ENCODE measurements at regions not wholly inside any gene's neighbourhood (a gene's known extent, or its start where the extent isn't known, plus 50 kb on each side); places are given as distances from the start of the nearest gene placed in this dataset.
"Not testable (repeated sequence)": the region's sequence is repeated elsewhere in the genome, so short reads cannot be mapped to it uniquely, and the experiment has no call there.

DNA sequence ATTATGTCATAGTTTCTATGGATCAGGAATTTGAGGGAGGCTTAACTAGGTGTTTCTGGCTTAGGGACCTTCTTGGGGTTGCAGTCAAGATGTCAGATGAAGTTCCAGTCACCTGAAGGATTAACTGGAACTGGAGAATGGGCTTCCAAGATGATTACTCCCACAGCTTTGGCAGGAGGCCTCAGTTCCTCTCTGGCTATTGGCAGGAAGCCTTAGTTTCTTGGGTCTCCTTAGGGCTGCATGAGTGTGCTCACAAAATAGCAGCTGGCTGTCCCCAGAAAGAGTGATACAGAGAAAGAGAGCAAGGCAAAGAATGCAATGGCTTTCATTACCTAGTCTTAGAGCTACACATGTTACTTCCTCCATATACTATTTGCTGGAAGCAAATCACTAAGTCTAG is 138.1 kb upstream of the TLE4 start:
- DNase-seq = no peak

DNA sequence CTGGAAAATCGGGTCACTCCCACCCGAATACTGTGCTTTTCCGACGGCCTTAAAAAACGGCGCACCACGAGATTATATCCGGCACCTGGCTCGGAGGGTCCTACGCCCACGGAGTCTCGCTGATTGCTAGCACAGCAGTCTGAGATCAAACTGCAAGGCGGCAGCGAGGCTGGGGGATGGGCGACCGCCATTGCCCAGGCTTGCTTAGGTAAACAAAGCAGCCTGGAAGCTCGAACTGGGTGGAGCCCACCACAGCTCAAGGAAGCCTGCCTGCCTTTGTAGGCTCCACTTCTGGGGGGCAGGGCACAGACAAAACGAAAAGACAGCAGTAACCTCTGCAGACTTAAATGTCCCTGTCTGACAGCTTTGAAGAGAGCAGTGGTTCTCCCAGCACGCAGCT is 132.5 kb upstream of the TLE4 start:
- DNase-seq = not testable (repeated sequence)

GRCh38 chr9:79446523-79447307 is 125.0 kb upstream of the TLE4 start:
- DNase-seq = no peak

DNA sequence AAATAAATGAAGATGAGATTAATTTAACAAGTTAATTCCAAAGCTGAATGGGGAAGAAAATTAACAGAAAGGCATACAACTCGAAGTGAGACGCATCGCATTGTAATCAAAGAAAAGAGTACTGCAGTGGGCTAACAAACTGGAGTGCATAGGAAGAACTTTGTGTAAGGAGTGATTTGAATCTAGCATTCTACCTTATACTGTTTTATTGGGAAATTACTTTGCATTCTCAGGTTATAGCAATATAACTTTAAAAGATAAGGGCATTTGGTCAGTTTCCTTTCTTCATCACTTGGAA is 124.5 kb upstream of the TLE4 start:
- DNase-seq = no peak

DNA sequence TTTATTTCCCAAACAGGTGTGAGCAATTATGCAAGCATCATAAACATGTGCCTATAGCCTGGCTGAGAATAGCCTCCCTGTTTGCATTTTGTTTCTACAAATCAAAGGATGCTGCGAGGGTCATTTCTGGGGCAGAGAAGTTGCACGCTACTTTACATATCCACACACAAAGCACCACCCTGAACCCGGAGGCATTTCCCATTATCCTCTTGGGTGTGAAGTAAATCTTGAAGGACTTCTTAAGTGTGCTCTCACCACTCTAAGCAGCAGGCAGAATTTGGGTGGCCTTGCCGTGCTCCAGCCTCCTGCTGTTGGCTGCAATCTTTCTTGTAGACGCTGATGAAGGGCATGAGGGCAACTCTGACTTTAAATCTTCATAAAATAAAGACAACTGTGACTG is 124.0 kb upstream of the TLE4 start:
- no peak for DNase-seq

- no peak for DNase-seq
These were observed 119.5 kb upstream of the TLE4 start for GRCh38 chr9:79452265-79452664.

- no peak for DNase-seq
These were observed 110.1 kb upstream of the TLE4 start for GRCh38 chr9:79461712-79462111.

DNA sequence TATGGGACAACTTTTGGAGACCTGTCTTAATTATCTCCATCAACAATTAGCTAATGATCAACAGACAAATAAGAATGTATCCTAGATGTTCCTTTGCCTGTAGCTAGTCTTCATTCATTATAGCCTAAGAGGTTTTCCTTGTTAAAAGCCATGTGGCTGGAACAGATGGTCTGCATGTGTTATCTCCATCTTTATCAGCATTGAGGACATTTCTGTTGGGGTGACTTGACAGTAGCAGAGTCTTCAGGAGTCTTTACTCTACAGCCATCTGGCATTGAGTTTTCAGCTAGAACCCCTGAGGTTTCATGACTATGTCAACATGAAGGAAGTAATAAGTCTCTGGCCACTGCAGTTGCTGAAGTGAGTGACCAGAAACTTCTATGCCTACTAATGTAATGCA is 106.6 kb upstream of the TLE4 start:
- DNase-seq = no peak

- DNase-seq = no peak
These were observed 102.6 kb upstream of the TLE4 start for GRCh38 chr9:79469164-79469563.

GRCh38 chr9:79470954-79471353 is 100.8 kb upstream of the TLE4 start:
- DNase-seq = no peak

- DNase-seq = no peak
These were observed 99.9 kb upstream of the TLE4 start for GRCh38 chr9:79471580-79472543.

GRCh38 chr9:79473704-79474103 is 98.1 kb upstream of the TLE4 start:
- no peak for DNase-seq

- no peak for DNase-seq
These were observed 94.4 kb upstream of the TLE4 start for GRCh38 chr9:79477241-79477840.

- peak; percentile 20 for DNase-seq
These were observed 93.6 kb upstream of the TLE4 start for GRCh38 chr9:79477955-79478771.

GRCh38 chr9:79480639-79481038 is 91.1 kb upstream of the TLE4 start:
- DNase-seq = no peak

- DNase-seq = no peak
These were observed 89.8 kb upstream of the TLE4 start for GRCh38 chr9:79481846-79482477.

GRCh38 chr9:79485258-79485657 is 86.5 kb upstream of the TLE4 start:
- DNase-seq = no peak

DNA sequence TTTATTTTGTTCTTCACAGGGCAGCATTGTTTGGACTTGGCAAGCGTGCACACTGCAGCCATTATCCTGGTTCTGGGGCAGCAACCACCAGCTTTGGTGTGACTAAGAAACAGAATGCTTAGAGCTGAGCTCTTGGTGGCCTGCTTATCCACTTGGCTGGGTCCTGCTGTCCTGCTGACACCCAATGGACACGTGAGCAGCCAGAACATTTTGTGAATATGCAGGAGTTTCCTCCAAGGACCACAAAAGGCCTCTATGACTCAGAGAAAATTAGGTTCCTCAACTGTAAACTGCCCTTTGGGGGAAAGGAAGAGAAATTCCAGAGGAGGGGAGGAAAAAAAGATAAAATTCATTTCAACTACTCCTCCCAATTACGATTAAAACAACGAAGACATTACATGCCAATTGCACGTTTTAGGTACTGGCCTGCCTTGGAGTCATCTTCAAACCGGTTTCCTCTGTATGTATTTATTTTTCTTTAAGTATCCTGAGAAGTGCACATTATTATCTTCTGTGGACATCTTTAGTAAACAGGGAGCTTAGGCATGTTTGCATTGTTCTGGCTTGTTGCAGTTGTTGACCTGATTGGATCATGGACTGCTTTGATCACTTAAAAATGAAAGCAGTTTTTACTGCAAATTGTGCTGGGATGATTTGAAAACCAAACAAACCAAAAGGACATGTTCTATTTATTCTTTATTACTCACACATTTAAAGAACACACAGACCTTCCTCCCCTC is 82.3 kb upstream of the TLE4 start:
- DNase-seq = peak; percentile 60

DNA sequence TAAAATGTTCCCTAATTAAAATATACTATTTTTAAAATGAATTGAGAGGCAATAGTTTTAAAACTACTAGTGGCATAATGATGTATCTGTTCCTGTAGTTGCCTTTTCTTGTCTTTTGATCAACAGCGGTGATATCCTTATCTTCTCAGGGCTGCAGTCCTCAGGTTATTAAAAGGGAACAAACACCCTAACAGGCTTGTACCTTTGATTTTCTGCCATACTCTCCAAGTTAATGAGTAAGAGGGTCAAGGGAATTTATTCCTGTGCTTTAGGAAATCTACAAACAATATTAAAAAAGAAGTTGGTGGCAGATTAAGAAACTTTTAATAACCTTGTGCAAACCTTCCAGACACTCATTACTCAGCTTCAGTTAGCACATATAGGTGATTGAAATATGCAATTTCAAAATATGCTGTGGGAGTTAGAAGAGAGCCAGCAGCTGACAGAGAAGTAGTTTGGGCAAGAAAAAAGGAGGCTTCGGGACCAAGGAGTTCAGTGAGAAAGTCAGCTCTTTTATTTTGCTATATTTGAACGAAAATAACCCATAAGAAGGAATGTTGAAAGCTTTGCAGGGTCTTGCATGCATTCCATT is 81.0 kb upstream of the TLE4 start:
- no peak for DNase-seq

DNA sequence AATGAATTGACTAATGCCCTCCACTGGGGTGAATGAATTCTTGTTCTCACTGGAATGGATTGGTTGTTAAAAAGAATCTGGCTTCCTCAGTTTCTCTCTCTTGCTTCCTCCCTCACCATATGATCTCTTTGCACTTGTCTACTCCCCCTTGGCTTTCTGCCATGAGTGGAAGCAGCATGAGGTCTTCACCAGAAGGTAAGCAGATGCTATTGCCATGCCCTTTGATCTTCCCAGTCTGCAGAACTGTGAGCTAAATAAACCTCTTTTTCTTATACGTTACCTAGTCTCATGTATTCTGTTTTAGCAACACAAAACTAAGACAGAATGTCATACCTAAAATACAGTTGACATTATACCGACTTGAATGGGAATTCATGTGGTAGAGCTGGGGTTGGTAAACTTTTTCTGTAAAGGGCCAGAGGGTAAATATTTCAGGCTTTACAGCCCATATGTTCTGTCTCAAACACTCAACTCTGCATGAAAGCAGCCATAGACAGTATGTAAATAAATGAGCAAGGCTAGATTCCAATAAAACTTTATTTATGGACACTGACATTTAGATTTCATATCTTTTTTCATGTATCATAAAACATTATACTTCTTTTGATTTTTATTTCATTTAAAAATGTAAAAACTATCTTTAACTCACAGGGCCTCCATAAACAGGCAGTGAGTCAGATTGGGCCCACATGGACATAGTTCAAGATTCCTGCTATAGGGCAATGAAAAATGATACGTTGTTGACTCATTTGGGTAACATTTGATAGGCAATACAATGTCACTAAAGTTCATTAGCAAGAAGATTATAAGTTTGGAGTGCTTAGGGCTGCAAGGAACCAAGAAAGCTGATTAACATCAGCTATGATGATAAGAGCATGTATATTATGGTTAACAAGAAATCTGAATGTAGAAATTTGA is 79.4 kb upstream of the TLE4 start:
- no peak for DNase-seq

Measured in kidney glomerular epithelial cell (primary cell).